RCC 7860 (cell line): ENCODE measurements at regions not wholly inside any gene's neighbourhood (a gene's known extent, or its start where the extent isn't known, plus 50 kb on each side); places are given as distances from the start of the nearest gene placed in this dataset.

Experiments
- DNase-seq: peaks from one replicate; pipeline ENCODE4 v3.0.0-alpha.2; 2015; ENCODE audit warnings: low spot score
- FAIRE-seq: peaks from 2 replicates; lab custom pipeline; 2012; peaks lifted over from hg19 to GRCh38; lab: Jason Lieb, UNC

- DNase-seq (no peak), FAIRE-seq (no peak)
Observed at GRCh38 chr13:47374741-47375140, 477.9 kb upstream of the HTR2A start.

GRCh38 chr13:47372751-47373150 lies 475.9 kb upstream of the HTR2A start:
- FAIRE-seq (no peak), DNase-seq (no peak)

- FAIRE-seq, result no peak
- no peak for DNase-seq
Observed at GRCh38 chr13:47351798-47352197, 454.9 kb upstream of the HTR2A start.

DNA sequence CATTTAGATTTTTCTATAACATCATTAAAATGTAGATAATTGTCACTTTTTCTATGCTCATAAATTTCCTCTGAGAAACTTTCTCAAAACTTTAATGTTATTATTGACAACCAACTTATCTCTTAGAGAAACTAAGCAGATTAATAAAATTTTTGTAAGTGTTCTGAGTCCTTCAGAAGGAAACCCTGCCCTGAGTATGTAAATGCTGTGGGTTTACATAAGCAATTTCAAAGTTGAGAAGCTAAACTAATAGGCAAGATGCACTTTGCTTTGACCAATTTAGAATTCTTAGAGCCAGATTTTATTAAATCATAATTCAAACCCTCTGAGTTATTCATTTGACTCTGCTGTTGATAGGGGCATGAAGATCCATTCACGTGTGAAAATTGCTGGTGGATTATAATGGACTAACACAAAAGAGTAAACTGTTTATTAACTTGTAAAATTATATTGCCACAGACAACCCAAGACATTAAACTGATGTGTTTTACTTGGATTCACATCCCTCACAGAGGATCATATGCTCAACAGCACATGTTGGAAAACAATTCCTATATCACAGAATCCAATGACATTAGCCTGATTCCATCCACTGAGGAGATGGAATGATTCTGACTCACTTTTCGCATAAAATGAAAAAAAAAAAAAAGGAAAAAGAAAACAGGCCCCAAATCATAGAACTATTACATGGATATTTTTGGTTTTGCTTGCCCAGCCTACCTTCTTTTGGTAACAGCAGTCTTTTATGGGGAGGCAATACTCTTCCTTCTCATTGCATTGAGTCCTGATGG lies 453.7 kb upstream of the HTR2A start:
- FAIRE-seq (no peak), DNase-seq (no peak)

DNA sequence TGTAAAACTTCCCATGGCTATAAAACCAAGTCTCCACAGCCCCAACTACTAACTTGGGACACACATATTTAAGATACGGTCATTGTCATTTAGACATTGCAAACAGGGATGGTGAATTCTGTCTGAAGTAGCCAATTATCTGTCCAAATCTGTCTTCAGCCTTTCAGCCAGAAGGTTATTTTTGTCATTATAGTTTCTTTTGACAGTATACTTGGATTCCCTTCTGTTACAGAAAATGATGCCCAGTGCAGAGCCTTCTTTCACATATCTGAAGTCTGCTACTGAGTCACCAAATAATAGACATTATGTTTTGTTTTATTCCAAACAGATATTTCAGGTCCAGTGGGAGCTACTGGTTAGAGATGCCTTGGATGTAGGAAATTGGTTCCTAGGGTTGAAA lies 452.4 kb upstream of the HTR2A start:
- FAIRE-seq, result no peak
- DNase-seq, result no peak

GRCh38 chr13:47337781-47338507 lies 441.1 kb upstream of the HTR2A start:
- FAIRE-seq (no peak), DNase-seq (no peak)

GRCh38 chr13:47334173-47334572 lies 437.3 kb upstream of the HTR2A start:
- FAIRE-seq, result no peak
- no peak for DNase-seq

GRCh38 chr13:47332149-47332548 lies 435.3 kb upstream of the HTR2A start:
- peak; percentile 42 for DNase-seq
- no peak for FAIRE-seq

DNA sequence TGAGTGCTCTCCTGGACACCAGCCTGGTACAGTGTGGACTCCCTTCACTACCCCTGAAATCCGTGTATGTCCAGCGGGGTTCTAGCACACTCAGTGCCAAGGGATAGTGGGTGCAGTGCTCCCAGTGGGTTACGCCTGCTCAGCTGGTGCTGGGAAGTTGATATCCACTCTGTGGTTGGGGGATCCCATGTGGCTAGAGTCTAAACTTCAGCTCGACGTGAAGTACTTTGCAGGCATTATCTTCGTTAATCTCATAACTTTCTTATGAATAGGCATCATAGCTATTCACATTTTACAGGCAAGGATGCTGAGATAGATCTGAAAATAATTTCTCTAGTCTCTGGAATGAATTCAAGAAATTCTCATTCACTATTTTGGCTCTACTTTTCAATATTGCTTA lies 433.2 kb upstream of the HTR2A start:
- DNase-seq (no peak), FAIRE-seq (no peak)

DNA sequence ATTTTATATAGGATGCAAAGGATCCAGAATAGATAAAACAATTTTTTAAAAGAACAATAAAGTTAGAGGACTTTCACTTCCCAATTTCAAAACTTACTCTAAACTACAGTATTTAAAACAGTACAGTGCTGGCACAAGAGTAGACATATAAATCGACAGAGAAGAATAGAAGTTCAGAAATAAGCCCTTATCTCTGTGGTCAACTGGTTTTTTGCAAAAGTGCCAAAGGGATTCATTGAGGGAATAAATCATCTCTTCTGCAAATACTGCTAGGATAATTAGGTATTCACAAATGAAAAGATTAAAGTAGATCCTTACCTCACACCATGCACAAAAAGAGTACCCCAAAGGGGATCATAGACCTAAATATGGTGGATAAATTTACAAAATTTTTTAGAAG lies 431.0 kb upstream of the HTR2A start:
- DNase-seq (no peak), FAIRE-seq (no peak)

- no peak for FAIRE-seq
- DNase-seq, result no peak
Observed at GRCh38 chr13:47326061-47326460, 429.2 kb upstream of the HTR2A start.

GRCh38 chr13:47317356-47317755 lies 420.5 kb upstream of the HTR2A start:
- no peak for FAIRE-seq
- no peak for DNase-seq

- no peak for FAIRE-seq
- no peak for DNase-seq
Observed at GRCh38 chr13:47310401-47310800, 413.5 kb upstream of the HTR2A start.

GRCh38 chr13:47306991-47307390 lies 410.1 kb upstream of the HTR2A start:
- FAIRE-seq, result no peak
- DNase-seq, result no peak

DNA sequence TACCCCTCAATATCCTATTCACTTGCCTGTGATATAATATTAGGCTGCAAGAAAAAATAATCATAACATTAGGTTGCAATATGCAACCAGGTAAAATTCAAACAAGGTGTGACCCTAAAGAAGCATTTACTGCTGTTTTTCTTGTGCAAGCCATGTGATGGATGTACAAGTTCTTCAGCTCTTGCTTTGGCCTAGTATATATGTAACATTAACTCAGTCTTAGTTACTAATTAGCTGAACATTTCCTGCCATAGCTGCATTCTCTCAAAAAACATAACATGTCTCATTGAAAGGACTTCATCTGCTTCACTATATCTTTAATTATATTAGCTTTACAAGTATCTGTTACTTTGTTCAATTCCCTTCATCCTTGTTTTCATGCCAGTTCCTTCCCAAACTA lies 406.8 kb upstream of the HTR2A start:
- no peak for DNase-seq
- no peak for FAIRE-seq

DNA sequence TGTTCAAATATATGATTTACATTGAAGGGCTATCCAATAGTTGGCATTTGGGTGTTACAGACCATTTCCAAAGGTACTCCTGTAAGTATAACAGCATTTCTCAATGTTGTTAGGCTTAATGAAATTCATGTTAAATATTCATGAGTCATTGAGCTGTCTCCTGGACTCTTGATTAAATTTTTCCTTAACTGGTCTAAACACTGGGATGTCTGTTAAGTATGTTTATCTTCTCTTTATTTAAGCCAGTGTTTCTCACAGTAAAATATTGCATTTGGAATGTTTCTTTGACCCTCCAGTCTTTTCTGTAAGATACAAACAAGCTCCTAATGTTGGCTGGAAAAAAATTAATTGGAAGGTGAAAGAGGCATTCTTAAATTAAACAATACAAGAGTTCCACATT lies 402.5 kb upstream of the HTR2A start:
- DNase-seq, result no peak
- FAIRE-seq, result no peak

DNA sequence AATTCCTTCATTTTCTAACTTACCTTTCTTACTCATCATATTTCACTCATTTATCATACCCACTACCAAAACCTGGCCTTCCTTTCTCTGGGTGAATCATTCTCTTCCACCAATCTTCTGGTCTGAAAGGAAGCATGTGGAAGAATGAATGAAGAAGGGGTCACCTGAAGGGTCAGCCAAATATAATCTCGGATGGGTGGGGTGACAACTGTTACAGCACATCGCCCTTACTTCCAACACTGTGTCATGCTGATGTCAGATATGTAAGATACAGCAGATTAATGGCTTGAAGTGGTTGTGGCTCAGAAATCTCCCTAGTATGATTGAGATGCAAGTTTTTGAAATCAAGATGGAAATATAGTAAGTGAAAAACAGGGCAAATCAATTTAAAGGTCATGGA lies 401.7 kb upstream of the HTR2A start:
- no peak for DNase-seq
- FAIRE-seq, result no peak

DNA sequence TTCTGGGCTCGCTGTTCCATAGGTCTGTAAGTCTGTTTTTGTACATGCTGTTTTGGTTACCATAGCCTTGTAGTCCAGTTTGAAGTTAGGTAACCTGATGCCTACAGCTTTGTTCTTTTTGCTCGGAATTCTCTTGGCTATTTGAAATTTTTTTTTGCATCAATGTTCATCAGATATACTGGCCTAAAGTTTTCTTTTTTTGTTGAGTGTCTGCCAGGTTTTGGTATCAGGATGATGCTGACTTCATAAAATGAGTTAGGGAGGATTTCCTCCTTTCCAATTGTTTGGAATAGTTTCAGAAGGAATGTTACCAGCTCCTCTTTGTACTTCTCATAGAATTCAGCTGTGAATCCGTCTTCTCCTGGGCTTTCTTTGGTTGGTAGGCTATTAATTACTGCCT lies 397.8 kb upstream of the HTR2A start:
- no peak for DNase-seq
- FAIRE-seq, result no peak

DNA sequence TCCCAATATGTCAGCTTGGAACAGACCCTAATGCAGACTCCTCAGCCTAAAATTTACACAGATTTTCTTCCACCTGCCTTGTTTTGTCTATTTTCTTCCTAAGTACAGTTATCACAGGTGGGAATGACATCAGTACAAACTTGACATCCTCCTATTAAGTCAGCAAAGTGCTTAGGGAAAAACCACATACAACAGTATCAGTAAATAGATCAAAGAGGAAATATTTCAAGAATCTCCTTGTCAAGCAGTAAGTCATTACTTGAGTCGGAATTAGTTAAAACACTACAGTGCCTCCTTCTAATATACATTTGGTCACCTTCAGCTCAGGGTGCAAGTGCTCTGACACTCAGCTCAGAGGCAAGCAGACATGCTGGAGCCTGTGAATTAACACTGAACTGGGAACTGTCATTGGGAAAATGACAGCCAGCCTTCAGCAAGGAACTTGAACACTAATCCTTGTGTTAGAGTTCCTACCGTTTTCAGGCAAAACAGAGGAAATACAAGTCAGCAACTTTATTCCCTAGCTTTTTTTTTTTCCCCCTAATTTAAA lies 394.3 kb upstream of the HTR2A start:
- no peak for FAIRE-seq
- no peak for DNase-seq

GRCh38 chr13:47289567-47289966 lies 392.7 kb upstream of the HTR2A start:
- no peak for DNase-seq
- no peak for FAIRE-seq

- FAIRE-seq (no peak), DNase-seq (no peak)
Observed at GRCh38 chr13:47288546-47288945, 391.7 kb upstream of the HTR2A start.

- FAIRE-seq, result no peak
- no peak for DNase-seq
Observed at GRCh38 chr13:47287291-47287751, 390.5 kb upstream of the HTR2A start.
